SU-DHL-6 (cell line): ENCODE measurements at regions not wholly inside any gene's neighbourhood (a gene's known extent, or its start where the extent isn't known, plus 50 kb on each side); places are given as distances from the start of the nearest gene placed in this dataset.

Experiments
- H2AFZ ChIP-seq: fragments of 200-600 bp; sonication (generic); 2 replicates; pipeline ENCODE4 v1.6.1; 2014; ENCODE audit warnings: low read depth, mild to moderate bottlenecking, moderate library complexity, mixed read lengths, antibody characterized with exemption, low read length; ENCODE audit not compliant: severe bottlenecking
- H3F3A ChIP-seq: fragments of 200-600 bp; shearing (Covaris generic); 2 replicates; pipeline ENCODE4 v1.6.0; 2016; ENCODE audit warnings: antibody characterized with exemption, mild to moderate bottlenecking; ENCODE audit not compliant: insufficient read depth
- H3K27ac ChIP-seq: fragments of 200-600 bp; sonication (generic); 2 replicates; pipeline ENCODE4 v1.5.1; 2016; ENCODE audit warnings: low read depth, mild to moderate bottlenecking, low read length, moderate library complexity, mixed read lengths
- H3K27me3 ChIP-seq: fragments of 200-600 bp; sonication (generic), shearing (Covaris generic); 2 replicates; pipeline ENCODE4 v1.6.0; 2014; ENCODE audit warnings: mild to moderate bottlenecking, low read length
- H3K36me3 ChIP-seq: fragments of 200-600 bp; sonication (generic); 2 replicates; pipeline ENCODE4 v1.6.1; 2014; ENCODE audit warnings: mild to moderate bottlenecking, low read length, mixed read lengths
- H3K4me2 ChIP-seq: fragments of 300-600, 200-600 bp; shearing (Covaris generic), sonication (generic); 2 replicates; pipeline ENCODE4 v1.6.0; 2014; ENCODE audit warnings: low read length, low read depth, mild to moderate bottlenecking; ENCODE audit not compliant: poor library complexity, severe bottlenecking
- H3K4me3 ChIP-seq: fragments of 200-600 bp; sonication (generic); 2 replicates; pipeline ENCODE4 v1.5.1; 2014; ENCODE audit warnings: antibody characterized with exemption, low read length, mild to moderate bottlenecking, mixed read lengths; ENCODE audit not compliant: insufficient read depth, poor library complexity, severe bottlenecking
- H3K79me2 ChIP-seq: fragments of 200-600 bp; sonication (generic); 2 replicates; pipeline ENCODE4 v1.6.1; 2014; ENCODE audit warnings: mild to moderate bottlenecking, low read length, moderate library complexity; ENCODE audit not compliant: insufficient read depth
- H3K9ac ChIP-seq: fragments of 200-600 bp; sonication (generic); 2 replicates; pipeline ENCODE4 v1.7.0; 2014; ENCODE audit warnings: mild to moderate bottlenecking, low read length
- H3K9me2 ChIP-seq: fragments of 200-600 bp; sonication (generic); replicated peaks from 2 replicates; pipeline ENCODE4 v1.6.1; 2014; ENCODE audit warnings: low read length; ENCODE audit not compliant: insufficient read depth
- H3K9me3 ChIP-seq: fragments of 200-600 bp; sonication (generic); 2 replicates; pipeline ENCODE4 v1.6.1; 2014; ENCODE audit warnings: low read length, mixed read lengths; ENCODE audit not compliant: insufficient read depth
- H4K20me1 ChIP-seq: fragments of 200-600 bp; sonication (generic); 2 replicates; pipeline ENCODE4 v1.6.1; 2014; ENCODE audit warnings: low read depth, mild to moderate bottlenecking, antibody characterized with exemption, low read length, moderate library complexity, mixed read lengths
- CTCF ChIP-seq: fragments of 200-600 bp; sonication (generic); IDR thresholded peaks from one replicate; pipeline ENCODE4 v1.5.1; 2017; ENCODE audit warnings: antibody characterized with exemption, mild to moderate bottlenecking, low read length, moderate library complexity; ENCODE audit not compliant: insufficient read depth, poor library complexity, severe bottlenecking
- EZH2phosphoT487 ChIP-seq: fragments of 200-600 bp; sonication (generic), shearing (Covaris generic); conservative IDR thresholded peaks from 2 replicates; pipeline ENCODE4 v1.6.1; 2018; ENCODE audit warnings: mild to moderate bottlenecking, antibody characterized with exemption, low read length, moderate library complexity, mixed read lengths

- no peaks in the 10 kb centered on the region for H3K79me2 ChIP-seq
- H2AFZ ChIP-seq, result no peak overlapping the region
- no peak overlapping the region for H3K4me3 ChIP-seq
- H3K27me3 ChIP-seq, result no peaks in the 10 kb centered on the region
- no peak for TF ChIP-seq CTCF
- no peak for TF ChIP-seq EZH2phosphoT487
- no peaks in the 10 kb centered on the region for H3K9me3 ChIP-seq
- H3K36me3 ChIP-seq, result no peaks in the 10 kb centered on the region
- H3K9me2 ChIP-seq, result no peaks in the 10 kb centered on the region
- H3F3A ChIP-seq, result no peaks in the 10 kb centered on the region
- no peak overlapping the region for H3K4me2 ChIP-seq
- H3K27ac ChIP-seq, result no peak overlapping the region
- H4K20me1 ChIP-seq, result no peaks in the 10 kb centered on the region
- no peak overlapping the region for H3K9ac ChIP-seq
Measured at GRCh38 chr5:30039379-30039778, 1154.1 kb upstream of the CDH6 start.

- TF ChIP-seq EZH2phosphoT487 (no peak), CTCF (no peak)
- no peak overlapping the region for H3K4me3 ChIP-seq
- no peak overlapping the region for H2AFZ ChIP-seq
- no peaks in the 10 kb centered on the region for H3F3A ChIP-seq
- H3K9ac ChIP-seq, result no peak overlapping the region
- H4K20me1 ChIP-seq, result no peaks in the 10 kb centered on the region
- no peaks in the 10 kb centered on the region for H3K79me2 ChIP-seq
- H3K27ac ChIP-seq, result no peak overlapping the region
- no peaks in the 10 kb centered on the region for H3K36me3 ChIP-seq
- H3K9me2 ChIP-seq, result no peaks in the 10 kb centered on the region
- H3K27me3 ChIP-seq, result no peaks in the 10 kb centered on the region
- H3K9me3 ChIP-seq, result no peaks in the 10 kb centered on the region
- H3K4me2 ChIP-seq, result no peak overlapping the region
Measured at GRCh38 chr5:30034870-30035269, 1158.6 kb upstream of the CDH6 start.

GRCh38 chr5:30030101-30030500, 1163.4 kb upstream of the CDH6 start:
- H3K36me3 ChIP-seq, result no peaks in the 10 kb centered on the region
- H3K4me3 ChIP-seq, result no peak overlapping the region
- no peak overlapping the region for H2AFZ ChIP-seq
- H3K79me2 ChIP-seq, result no peaks in the 10 kb centered on the region
- H3K27ac ChIP-seq, result no peak overlapping the region
- no peak overlapping the region for H3K9ac ChIP-seq
- no peak overlapping the region for H3K4me2 ChIP-seq
- no peaks in the 10 kb centered on the region for H4K20me1 ChIP-seq
- H3K27me3 ChIP-seq, result no peaks in the 10 kb centered on the region
- no peaks in the 10 kb centered on the region for H3K9me3 ChIP-seq
- TF ChIP-seq EZH2phosphoT487 (no peak), CTCF (no peak)
- no peaks in the 10 kb centered on the region for H3K9me2 ChIP-seq
- no peaks in the 10 kb centered on the region for H3F3A ChIP-seq

GRCh38 chr5:30001826-30002225, 1191.7 kb upstream of the CDH6 start:
- Histone ChIP-seq H2AFZ (no peak overlapping the region), H3K36me3 (no peaks in the 10 kb centered on the region), H3K4me2 (no peak overlapping the region), H3K4me3 (no peak overlapping the region), H3K9me3 (no peaks in the 10 kb centered on the region), H4K20me1 (no peaks in the 10 kb centered on the region), H3K9me2 (no peaks in the 10 kb centered on the region), H3K27ac (no peak overlapping the region), H3K27me3 (no peaks in the 10 kb centered on the region), H3F3A (no peaks in the 10 kb centered on the region), H3K79me2 (no peaks in the 10 kb centered on the region), H3K9ac (no peak overlapping the region)
- TF ChIP-seq CTCF, result no peak
- TF ChIP-seq EZH2phosphoT487, result no peak
